ENCODE measurements at regions not wholly inside any gene's neighbourhood (a gene's known extent, or its start where the extent isn't known, plus 50 kb on each side); places are given as distances from the start of the nearest gene placed in this dataset.

DNA sequence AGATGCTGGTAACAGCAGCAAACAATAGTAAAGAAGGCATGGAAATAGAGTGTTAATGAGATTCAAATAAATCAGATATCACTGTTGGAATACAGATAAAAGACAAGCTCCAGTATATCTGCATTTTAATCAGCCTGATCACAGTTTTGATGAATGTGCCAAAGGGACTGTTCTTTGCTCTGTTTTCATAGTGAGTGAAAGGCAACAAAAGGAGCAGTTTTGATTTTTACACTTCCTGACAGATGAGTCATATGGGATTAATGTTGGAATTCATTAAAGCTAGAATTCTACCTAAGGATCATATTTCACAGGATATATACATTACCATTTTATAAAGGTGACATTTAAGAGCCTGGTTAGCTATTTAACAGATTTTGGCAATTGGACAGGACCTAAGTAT, 743.3 kb upstream of the PTPRD start:
- TF ChIP-seq CREB1 (CRISPR knock-in tag; IDR thresholded peaks at IDR 0.05) (no peak), ZNF138 (CRISPR knock-in tag; conservative IDR thresholded peaks at IDR 0.05) (no peak), JUN (CRISPR knock-in tag; IDR thresholded peaks at IDR 0.05) (no peak), SP1 (CRISPR knock-in tag; conservative IDR thresholded peaks at IDR 0.05) (no peak), KAT7 (CRISPR knock-in tag; IDR thresholded peaks at IDR 0.05; ENCODE audit: borderline replicate concordance) (no peak)
- TF ChIP-seq, protein P1, sequence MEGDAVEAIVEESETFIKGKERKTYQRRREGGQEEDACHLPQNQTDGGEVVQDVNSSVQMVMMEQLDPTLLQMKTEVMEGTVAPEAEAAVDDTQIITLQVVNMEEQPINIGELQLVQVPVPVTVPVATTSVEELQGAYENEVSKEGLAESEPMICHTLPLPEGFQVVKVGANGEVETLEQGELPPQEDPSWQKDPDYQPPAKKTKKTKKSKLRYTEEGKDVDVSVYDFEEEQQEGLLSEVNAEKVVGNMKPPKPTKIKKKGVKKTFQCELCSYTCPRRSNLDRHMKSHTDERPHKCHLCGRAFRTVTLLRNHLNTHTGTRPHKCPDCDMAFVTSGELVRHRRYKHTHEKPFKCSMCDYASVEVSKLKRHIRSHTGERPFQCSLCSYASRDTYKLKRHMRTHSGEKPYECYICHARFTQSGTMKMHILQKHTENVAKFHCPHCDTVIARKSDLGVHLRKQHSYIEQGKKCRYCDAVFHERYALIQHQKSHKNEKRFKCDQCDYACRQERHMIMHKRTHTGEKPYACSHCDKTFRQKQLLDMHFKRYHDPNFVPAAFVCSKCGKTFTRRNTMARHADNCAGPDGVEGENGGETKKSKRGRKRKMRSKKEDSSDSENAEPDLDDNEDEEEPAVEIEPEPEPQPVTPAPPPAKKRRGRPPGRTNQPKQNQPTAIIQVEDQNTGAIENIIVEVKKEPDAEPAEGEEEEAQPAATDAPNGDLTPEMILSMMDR (IDR thresholded peaks at IDR 0.05): no peak
- TF ChIP-seq, protein P2, sequence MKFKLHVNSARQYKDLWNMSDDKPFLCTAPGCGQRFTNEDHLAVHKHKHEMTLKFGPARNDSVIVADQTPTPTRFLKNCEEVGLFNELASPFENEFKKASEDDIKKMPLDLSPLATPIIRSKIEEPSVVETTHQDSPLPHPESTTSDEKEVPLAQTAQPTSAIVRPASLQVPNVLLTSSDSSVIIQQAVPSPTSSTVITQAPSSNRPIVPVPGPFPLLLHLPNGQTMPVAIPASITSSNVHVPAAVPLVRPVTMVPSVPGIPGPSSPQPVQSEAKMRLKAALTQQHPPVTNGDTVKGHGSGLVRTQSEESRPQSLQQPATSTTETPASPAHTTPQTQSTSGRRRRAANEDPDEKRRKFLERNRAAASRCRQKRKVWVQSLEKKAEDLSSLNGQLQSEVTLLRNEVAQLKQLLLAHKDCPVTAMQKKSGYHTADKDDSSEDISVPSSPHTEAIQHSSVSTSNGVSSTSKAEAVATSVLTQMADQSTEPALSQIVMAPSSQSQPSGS (CRISPR knock-in tag; IDR thresholded peaks at IDR 0.05; ENCODE audit: borderline replicate concordance, low read depth): no peak
- TF ChIP-seq, protein P3, sequence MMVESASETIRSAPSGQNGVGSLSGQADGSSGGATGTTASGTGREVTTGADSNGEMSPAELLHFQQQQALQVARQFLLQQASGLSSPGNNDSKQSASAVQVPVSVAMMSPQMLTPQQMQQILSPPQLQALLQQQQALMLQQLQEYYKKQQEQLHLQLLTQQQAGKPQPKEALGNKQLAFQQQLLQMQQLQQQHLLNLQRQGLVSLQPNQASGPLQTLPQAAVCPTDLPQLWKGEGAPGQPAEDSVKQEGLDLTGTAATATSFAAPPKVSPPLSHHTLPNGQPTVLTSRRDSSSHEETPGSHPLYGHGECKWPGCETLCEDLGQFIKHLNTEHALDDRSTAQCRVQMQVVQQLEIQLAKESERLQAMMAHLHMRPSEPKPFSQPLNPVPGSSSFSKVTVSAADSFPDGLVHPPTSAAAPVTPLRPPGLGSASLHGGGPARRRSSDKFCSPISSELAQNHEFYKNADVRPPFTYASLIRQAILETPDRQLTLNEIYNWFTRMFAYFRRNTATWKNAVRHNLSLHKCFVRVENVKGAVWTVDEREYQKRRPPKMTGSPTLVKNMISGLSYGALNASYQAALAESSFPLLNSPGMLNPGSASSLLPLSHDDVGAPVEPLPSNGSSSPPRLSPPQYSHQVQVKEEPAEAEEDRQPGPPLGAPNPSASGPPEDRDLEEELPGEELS (CRISPR knock-in tag; IDR thresholded peaks at IDR 0.05): no peak
- TF ChIP-seq, protein P4, sequence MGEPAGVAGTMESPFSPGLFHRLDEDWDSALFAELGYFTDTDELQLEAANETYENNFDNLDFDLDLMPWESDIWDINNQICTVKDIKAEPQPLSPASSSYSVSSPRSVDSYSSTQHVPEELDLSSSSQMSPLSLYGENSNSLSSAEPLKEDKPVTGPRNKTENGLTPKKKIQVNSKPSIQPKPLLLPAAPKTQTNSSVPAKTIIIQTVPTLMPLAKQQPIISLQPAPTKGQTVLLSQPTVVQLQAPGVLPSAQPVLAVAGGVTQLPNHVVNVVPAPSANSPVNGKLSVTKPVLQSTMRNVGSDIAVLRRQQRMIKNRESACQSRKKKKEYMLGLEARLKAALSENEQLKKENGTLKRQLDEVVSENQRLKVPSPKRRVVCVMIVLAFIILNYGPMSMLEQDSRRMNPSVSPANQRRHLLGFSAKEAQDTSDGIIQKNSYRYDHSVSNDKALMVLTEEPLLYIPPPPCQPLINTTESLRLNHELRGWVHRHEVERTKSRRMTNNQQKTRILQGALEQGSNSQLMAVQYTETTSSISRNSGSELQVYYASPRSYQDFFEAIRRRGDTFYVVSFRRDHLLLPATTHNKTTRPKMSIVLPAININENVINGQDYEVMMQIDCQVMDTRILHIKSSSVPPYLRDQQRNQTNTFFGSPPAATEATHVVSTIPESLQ (CRISPR knock-in tag; IDR thresholded peaks at IDR 0.05): no peak
